ENCODE measurements at regions not wholly inside any gene's neighbourhood (a gene's known extent, or its start where the extent isn't known, plus 50 kb on each side); places are given as distances from the start of the nearest gene placed in this dataset.

- peak; percentile 24; the same call in 1 of the 2 replicates for TF ChIP-seq GMEB1 (CRISPR knock-in tag; IDR thresholded peaks at IDR 0.05; ENCODE audit: borderline replicate concordance)
- TF ChIP-seq EZH2 (conservative IDR thresholded peaks at IDR 0.05; ENCODE audit: low read depth, low read length): no peak
- no peak for TF ChIP-seq ZNF33A (CRISPR knock-in tag; IDR thresholded peaks at IDR 0.05; ENCODE audit: borderline replicate concordance)
- TF ChIP-seq ZNF713 (CRISPR knock-in tag; IDR thresholded peaks at IDR 0.05): no peak
- TF ChIP-seq RBM39 (IDR thresholded peaks at IDR 0.05; ENCODE audit: low read depth, low read length, poor library complexity, severe bottlenecking): no peak
- TF ChIP-seq ZNF225 (CRISPR knock-in tag; IDR thresholded peaks at IDR 0.05): no peak
- no peak for TF ChIP-seq ZSCAN5A (CRISPR knock-in tag; IDR thresholded peaks at IDR 0.05; ENCODE audit: borderline replicate concordance)
- no peak for TF ChIP-seq ZNF598 (CRISPR knock-in tag; IDR thresholded peaks at IDR 0.05; ENCODE audit: borderline replicate concordance)
- TF ChIP-seq PITX1 (CRISPR knock-in tag; IDR thresholded peaks at IDR 0.05): no peak
- no peak for TF ChIP-seq ARID4A (CRISPR knock-in tag; IDR thresholded peaks at IDR 0.05; ENCODE audit: borderline replicate concordance)
- TF ChIP-seq ZNF431 (CRISPR knock-in tag; IDR thresholded peaks at IDR 0.05; ENCODE audit: borderline replicate concordance, low read depth): no peak
- TF ChIP-seq MIXL1 (CRISPR knock-in tag; IDR thresholded peaks at IDR 0.05): peak; percentile 23; the same call in 1 of the 2 replicates
- peak; percentile 22; the same call in 1 of the 2 replicates for TF ChIP-seq HOXA3 (CRISPR knock-in tag; IDR thresholded peaks at IDR 0.05)
- no peak for TF ChIP-seq ZNF382 (CRISPR knock-in tag; IDR thresholded peaks at IDR 0.05; ENCODE audit: borderline replicate concordance)
- TF ChIP-seq RAD51 (IDR thresholded peaks at IDR 0.05; ENCODE audit: borderline replicate concordance): no peak
- TF ChIP-seq NR3C1 (CRISPR knock-in tag; IDR thresholded peaks at IDR 0.05): no peak
- TF ChIP-seq ARNTL (CRISPR knock-in tag; IDR thresholded peaks at IDR 0.05): peak; percentile 67
Measured at GRCh38 chr12:4056910-4057845, 184.0 kb upstream of the PARP11 start (continued).
